Stimulated activated CD4-positive, alpha-beta T cell treated with anti-CD3 and anti-CD28 coated beads, Interleukin-4, amount 100 ng/mL, for 24 hours (primary cell): ENCODE measurements at regions not wholly inside any gene's neighbourhood (a gene's known extent, or its start where the extent isn't known, plus 50 kb on each side); places are given as distances from the start of the nearest gene placed in this dataset.

Experiments
- DNase-seq: peaks from one replicate; pipeline ENCODE4 v3.0.0-alpha.2; 2020

DNA sequence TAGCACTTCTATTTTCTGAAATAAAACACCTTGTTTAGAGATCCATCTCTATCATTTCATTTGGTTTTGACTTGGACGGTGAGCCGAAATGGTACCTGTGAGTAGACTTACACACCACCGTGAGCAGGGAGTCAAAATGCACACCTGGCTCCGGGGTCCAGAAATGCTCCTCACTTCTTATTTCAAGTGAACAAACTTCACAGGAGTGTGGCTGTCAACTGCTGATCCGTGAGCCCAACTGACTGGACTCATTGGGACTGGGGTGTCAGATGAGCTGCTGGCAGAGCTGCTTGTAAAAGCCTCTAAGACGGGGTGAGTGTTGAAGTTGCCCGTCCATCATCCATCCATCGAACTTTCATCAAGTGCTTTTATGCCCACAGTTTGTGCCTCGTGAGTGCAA is 435.5 kb downstream of the GLRX3 start:
- DNase-seq: no peak

DNA sequence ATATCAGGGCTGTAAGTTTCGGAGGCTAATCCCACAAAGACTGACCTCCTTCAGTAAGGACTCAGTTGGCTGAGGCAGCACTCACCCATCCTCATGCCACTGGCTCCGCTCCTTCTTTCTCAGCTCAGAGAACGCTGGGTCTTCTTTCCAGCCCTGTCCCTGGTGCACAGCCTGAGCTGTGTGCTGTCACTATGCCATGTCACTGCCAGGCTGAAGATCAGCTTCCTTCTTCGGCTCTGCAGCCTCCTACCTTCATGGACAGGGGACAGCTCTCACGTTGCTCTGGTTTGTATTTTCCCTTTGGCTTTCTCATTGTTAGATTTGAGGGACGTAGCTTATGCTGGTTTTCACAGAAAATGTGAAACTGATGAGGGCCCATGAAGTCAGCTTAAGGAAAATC is 437.3 kb downstream of the GLRX3 start:
- no peak for DNase-seq

DNA sequence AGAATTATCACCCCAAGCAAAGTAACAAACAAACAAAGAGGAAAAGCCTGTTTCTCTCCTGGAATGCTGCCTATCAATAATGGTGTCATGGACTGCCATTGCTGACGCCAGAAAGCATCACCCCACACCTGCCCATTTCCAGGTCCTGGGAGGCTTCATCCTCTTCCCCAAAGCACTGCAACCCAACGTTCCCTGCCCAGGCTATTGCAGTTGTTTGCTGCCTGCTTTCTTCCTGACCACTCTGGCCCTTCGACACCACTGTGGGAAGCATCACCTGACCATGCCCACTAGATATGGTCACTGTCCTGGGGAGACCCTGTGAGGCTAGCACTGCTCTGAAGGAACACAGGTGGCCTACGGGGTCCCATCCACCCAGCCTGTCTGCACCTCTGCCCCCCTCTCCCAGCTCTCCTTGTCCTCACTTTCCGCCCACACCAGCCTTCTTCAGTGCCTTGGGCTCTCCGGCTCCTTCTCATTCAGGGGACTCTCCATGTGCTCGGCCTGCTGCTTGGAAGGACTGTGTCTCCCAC is 439.6 kb downstream of the GLRX3 start:
- no peak for DNase-seq

GRCh38 chr10:130576427-130576826 is 440.2 kb downstream of the GLRX3 start:
- no peak for DNase-seq

DNA sequence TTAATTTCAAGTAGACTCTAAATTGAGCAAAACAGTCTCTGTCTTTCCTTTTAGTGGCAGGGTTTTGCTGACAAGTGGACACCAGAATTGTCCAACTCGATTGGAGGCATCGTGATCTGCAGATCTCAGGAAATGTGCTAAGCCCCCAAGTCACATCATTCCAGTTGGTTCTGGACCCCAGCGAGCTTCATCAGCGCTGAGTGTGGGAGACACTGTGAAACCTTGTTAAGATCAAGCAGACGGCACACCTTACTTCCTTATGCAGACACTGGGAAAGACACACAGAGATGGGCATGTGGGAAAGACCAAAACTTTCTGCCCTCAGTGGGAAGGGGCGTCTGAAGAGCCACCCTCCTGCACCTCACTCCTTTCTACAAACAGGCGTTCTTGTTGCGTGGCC is 440.8 kb downstream of the GLRX3 start:
- DNase-seq: no peak

- no peak for DNase-seq
Measured at GRCh38 chr10:130578532-130579289, 442.5 kb downstream of the GLRX3 start.

DNA sequence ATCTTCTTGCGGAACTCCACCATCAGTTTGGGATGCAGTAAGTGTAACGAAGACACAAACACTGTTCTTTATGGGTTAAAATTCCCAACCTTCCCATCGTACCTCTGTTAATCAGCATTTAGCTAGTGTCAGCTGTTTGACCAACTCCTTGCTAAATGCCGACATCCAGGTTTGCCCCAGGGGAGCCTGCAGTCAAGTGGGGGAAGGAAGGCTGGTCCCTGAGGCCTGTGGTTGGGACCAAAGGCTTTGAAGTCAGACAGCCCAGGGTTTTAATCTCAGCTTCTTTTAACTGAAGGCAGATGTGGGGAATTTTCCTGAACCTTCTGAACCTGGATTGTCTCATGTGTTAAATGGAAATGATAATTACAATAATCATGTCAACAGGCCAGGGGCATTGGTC is 443.7 kb downstream of the GLRX3 start:
- DNase-seq: no peak

DNA sequence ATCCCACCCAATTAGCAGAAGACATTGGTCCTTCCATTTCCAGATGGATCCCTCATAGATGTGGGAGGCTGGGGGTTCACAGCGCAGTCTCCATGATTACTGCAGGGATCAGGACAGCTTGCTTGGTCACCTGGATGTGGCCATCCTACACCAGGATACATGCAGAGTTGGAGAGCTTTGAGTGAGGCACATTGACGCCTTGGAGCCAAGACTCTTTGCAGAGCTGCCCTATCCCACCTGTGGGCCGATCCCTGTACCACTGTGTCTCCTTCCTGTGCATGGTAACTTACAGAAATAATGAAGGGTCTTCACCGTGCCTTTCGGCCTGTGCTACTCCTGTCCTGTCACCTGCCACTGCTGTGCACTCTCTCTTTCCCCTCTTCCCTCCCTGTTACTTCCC is 444.8 kb downstream of the GLRX3 start:
- no peak for DNase-seq

DNA sequence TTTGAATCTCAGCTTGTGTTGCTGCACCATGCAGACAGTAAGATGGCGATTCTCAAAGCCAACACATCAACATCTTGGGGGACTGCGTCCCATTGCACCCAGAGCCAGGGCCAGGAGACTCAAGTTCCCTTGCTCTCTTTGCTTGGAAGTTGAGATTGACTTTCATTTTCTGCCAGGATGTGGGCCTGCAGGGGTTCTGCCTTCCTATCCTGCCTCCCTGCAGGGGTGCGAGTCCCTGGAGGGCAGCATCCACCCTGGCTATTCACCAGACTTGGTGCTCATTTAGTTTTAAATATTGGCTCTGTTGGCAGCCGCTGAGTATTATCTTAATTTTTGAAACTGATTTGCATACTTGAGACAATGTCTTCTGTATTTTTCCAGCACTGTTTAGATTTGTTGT is 451.5 kb downstream of the GLRX3 start:
- no peak for DNase-seq

DNA sequence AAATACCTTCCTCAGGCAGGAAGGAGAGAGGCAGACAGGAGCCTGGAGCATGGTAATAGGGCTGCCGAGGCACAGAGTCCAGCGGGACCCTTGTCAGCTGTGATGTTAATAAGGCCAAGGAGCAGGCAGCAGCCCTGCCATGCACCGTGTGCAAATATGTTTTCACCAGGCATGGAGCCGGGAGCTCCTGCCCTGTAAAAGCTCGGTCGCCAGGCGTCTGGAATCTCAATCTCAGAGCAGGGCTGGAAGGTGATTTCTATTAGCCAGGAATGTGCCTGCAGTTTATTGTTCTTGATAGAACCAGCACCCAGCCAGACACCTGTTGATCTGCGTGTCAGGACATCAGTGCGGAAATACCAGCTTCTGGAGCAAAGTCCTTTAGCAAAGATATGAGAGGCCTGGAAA is 469.8 kb downstream of the GLRX3 start:
- DNase-seq: no peak

GRCh38 chr10:130607366-130607765 is 471.2 kb downstream of the GLRX3 start:
- DNase-seq: no peak

DNA sequence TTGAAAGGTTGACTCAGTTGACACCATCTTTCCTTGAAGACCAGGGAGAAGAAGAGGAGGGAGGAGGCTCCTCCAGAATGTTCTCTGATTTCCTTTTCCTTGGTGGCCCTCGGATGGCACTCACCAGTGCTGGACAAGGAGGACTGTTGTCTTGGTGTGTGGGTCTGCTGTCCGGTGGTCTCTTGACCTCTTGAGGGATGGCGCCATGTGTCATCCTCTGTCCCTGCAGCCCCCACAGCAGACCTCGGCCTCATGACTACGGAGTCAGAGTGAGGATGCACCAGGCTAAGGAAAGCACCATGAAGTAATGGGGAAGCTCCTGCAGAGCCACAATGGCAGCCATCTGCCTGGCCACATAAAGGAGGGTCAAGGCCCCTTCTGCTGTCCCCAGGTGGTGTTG is 475.0 kb downstream of the GLRX3 start:
- no peak for DNase-seq

DNA sequence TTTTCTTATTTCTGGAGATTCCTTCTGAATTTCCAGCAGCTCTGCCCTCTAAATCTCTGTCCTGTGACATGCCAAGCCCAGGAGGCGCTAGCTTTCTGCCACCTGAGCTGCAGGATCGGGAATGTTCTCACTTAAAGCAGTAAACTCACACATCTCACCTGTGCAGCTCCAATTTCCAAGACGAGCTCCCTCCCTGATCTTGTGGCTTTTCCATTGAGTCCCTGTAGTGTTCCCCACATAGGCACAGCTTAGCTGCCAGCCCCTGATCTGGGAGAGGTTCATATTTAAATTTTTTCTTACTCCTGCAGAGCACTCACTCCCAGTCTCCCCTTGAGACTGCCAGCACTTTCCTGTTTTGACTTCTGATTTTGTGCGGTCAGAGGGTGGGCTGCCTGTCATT is 479.3 kb downstream of the GLRX3 start:
- no peak for DNase-seq

- DNase-seq: no peak
Measured at GRCh38 chr10:130617985-130618384, 481.8 kb downstream of the GLRX3 start.

- DNase-seq: no peak
Measured at GRCh38 chr10:130618647-130619046, 482.5 kb downstream of the GLRX3 start.

DNA sequence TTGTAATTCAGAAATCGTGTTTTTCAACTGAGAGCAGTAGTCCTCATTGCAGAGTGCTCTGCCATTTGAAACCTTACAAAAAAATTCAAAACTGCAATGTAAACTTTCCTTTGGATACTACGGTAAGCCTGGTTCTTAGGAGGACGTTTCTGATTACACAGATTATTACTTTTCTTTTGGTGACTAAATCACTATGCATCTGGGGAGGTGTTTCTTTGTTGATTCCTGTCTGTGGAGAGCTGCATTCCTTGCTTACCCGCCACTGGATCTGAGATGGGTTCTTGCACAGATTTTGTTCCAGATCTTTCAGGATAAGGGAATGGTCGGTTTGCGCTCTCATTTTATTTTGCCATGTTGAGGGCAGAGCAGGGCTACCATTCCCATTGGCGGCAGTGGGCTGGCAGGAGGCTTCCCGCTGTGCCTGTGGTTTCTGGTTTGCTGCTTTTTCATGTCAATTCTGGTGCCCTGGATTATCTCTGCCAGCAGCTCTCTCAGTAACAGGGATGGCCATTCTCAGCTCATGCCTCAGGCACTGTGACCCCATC is 485.1 kb downstream of the GLRX3 start:
- no peak for DNase-seq

GRCh38 chr10:130623680-130624267 is 487.6 kb downstream of the GLRX3 start:
- no peak for DNase-seq

DNA sequence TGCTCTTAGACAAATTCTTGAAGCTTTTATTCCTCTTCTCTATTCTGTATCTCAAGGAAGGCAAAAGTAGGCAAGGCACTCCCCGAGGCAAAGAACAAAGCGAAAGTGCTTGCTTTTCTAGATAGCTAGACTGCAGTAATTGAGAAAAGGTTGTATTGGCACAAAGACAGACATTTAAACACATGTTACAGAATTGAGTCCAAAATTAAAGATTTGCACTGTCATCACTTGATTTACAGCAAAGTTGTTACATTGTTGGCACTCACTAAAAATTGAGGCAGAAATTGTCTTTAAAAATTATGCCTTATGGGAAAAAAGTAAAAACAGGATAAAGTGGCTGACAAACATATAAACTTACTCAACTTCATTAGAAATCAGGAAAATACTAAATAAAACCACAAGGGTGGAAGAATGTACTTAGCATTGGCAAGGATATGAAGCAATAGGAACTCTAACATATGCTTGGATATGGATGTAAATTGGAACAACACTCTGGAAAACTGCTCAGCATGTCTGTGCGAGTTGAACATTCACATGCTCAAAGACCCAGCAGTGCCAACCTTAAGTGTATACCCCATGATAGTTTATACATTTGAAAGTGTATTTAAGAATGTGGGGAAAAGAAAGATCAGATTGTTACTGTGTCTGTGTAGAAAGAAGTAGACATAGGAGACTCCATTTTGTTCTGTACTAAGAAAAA is 491.3 kb downstream of the GLRX3 start:
- no peak for DNase-seq

- DNase-seq: no peak
Measured at GRCh38 chr10:130630135-130630534, 493.9 kb downstream of the GLRX3 start.

GRCh38 chr10:130631142-130632096 is 495.2 kb downstream of the GLRX3 start:
- DNase-seq: no peak

DNA sequence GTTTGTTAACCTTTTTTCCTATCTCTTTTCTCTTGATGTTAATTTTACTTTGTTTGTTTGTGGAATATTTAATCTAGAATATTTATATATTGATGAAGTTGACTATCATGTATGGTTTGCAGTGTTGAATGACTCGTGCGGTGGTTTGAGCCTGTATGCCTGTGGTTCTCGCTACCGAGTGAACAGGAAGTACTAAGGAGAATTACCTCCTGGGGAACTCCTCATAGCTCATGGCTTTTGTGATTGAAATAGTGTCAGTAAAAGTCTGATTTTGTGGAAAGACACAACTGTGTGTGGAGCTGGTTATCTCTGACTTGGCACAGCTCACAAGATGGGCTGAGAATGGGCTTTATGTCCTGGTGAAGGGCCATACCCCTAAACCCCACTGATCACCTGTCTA is 498.6 kb downstream of the GLRX3 start:
- DNase-seq: no peak

DNA sequence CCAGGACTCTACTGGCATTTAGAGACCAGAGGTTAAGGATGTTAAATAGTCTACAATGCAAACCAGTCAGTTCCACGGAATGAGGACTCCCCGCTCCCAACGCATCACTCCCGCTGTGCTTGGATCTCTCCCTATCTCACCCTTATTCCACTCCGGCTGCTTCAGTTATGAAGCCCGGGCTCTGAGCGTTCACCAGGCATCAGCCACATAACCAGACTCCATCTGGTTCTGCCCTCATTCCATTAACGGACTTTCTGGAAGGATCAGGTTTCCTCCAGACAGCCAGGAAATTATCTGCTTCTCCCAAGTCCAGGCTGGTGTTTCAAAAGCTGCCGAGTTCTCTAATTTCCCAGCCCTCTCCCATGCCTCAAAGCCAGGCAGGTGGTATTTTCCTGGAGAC is 499.3 kb downstream of the GLRX3 start:
- DNase-seq: no peak
